ENCODE measurements at regions not wholly inside any gene's neighbourhood (a gene's known extent, or its start where the extent isn't known, plus 50 kb on each side); places are given as distances from the start of the nearest gene placed in this dataset.
A peak's percentile ranks its signal among the peaks of the same experiment; 100 is the strongest.

DNA sequence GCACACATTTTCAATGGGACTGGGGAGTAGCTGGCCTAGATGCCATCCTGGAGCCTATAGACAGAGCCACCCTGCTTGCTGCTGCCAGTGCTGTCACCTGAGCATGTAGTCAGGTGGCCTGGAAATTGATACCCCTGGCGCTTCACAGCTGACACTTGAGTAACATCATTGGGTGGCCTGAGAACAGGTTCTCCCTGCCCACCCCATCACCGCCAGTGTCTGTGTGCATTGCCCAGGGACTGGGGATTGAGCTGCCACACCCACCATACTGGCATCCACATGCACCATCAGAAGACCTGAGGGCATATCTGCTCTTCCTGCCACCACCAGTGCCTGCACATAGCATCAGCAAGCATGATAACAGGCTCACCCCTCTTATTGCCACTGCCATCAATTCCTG, 1142.9 kb upstream of the PABPC4L start:
- Histone ChIP-seq H3K4me3 (ENCODE audit: low read depth, low read length) (no peak overlapping the region), H3K27me3 (no peaks in the 10 kb centered on the region), H3K4me1 (no peaks in the 10 kb centered on the region), H3K36me3 (no peaks in the 10 kb centered on the region), H3K9me3 (no peaks in the 10 kb centered on the region)
- TF ChIP-seq CTCF (IDR thresholded peaks at IDR 0.05; ENCODE audit: low read depth, low read length): no peak
- DNase-seq: no peak

- H3K4me1 ChIP-seq: no peaks in the 10 kb centered on the region
- H3K36me3 ChIP-seq: no peaks in the 10 kb centered on the region
- H3K4me3 ChIP-seq (ENCODE audit: low read depth, low read length): no peak overlapping the region
- H3K27me3 ChIP-seq: no peaks in the 10 kb centered on the region
- no peak for TF ChIP-seq CTCF (IDR thresholded peaks at IDR 0.05; ENCODE audit: low read depth, low read length)
- H3K9me3 ChIP-seq: no peaks in the 10 kb centered on the region
- DNase-seq: no peak
These were observed 1136.6 kb upstream of the PABPC4L start for GRCh38 chr4:135338181-135338580.

- DNase-seq: no peak
- Histone ChIP-seq H3K27me3 (no peaks in the 10 kb centered on the region), H3K36me3 (no peaks in the 10 kb centered on the region), H3K9me3 (no peaks in the 10 kb centered on the region), H3K4me3 (ENCODE audit: low read depth, low read length) (no peak overlapping the region), H3K4me1 (no peaks in the 10 kb centered on the region)
- no peak for TF ChIP-seq CTCF (IDR thresholded peaks at IDR 0.05; ENCODE audit: low read depth, low read length)
These were observed 1123.7 kb upstream of the PABPC4L start for GRCh38 chr4:135325264-135325663.

DNA sequence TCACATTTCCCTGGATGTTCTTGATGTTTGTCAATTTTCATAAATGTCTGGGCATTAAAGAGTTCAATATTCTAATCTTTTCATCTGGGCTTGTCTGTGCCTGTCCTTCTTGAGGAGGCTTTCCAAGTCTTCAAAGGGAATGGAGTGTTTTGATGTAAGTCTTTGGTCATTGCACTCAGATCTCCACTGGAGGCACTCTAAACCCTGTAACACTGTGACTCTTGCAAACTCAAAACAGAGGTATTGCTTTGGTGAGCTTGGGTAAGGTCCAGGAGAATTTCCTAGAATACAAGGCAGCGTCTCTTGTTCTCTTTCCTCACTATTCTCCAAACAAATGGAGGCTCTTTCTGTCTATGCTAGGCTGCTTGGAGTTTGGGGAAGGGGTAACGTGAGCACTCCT, 1118.1 kb upstream of the PABPC4L start:
- peak; percentile 43 for TF ChIP-seq CTCF (IDR thresholded peaks at IDR 0.05; ENCODE audit: low read depth, low read length)
- no peak overlapping the region for H3K4me3 ChIP-seq (ENCODE audit: low read depth, low read length)
- no peak for DNase-seq
- no peaks in the 10 kb centered on the region for H3K36me3 ChIP-seq
- no peaks in the 10 kb centered on the region for H3K4me1 ChIP-seq
- no peaks in the 10 kb centered on the region for H3K9me3 ChIP-seq
- H3K27me3 ChIP-seq: no peaks in the 10 kb centered on the region

GRCh38 chr4:135316266-135316779, 1114.7 kb upstream of the PABPC4L start:
- H3K4me1 ChIP-seq: no peaks in the 10 kb centered on the region; the same call in 1 of the 2 replicates
- no peaks in the 10 kb centered on the region for H3K27me3 ChIP-seq
- no peak for TF ChIP-seq CTCF (IDR thresholded peaks at IDR 0.05; ENCODE audit: low read depth, low read length)
- no peaks in the 10 kb centered on the region for H3K9me3 ChIP-seq
- no peak overlapping the region for H3K4me3 ChIP-seq (ENCODE audit: low read depth, low read length)
- H3K36me3 ChIP-seq: no peaks in the 10 kb centered on the region
- DNase-seq: no peak

GRCh38 chr4:135290136-135290535, 1088.5 kb upstream of the PABPC4L start:
- no peak for TF ChIP-seq CTCF (IDR thresholded peaks at IDR 0.05; ENCODE audit: low read depth, low read length)
- Histone ChIP-seq H3K27me3 (no peaks in the 10 kb centered on the region), H3K36me3 (no peaks in the 10 kb centered on the region), H3K9me3 (no peaks in the 10 kb centered on the region), H3K4me1 (peaks cover 8% of the 10 kb centered on the region), H3K4me3 (ENCODE audit: low read depth, low read length) (no peak overlapping the region)
- no peak for DNase-seq

Measured in BE2C (cell line).